Midbrain (tissue), 1 donor: ENCODE measurements at regions not wholly inside any gene's neighbourhood (a gene's known extent, or its start where the extent isn't known, plus 50 kb on each side); places are given as distances from the start of the nearest gene placed in this dataset.

ENCODE experiments used
- DNase-seq: peaks from one replicate; lab custom pipeline; 2025; lab: John Stamatoyannopoulos, UW

- no peak for DNase-seq
These were observed 709.6 kb downstream of the SOCS6 start for GRCh38 chr18:70998490-70998889.

GRCh38 chr18:70994116-70994515 lies 705.3 kb downstream of the SOCS6 start:
- no peak for DNase-seq

GRCh38 chr18:70991577-70991976 lies 702.7 kb downstream of the SOCS6 start:
- no peak for DNase-seq

- no peak for DNase-seq
These were observed 697.1 kb downstream of the SOCS6 start for GRCh38 chr18:70985948-70986347.

- DNase-seq = no peak
These were observed 693.4 kb downstream of the SOCS6 start for GRCh38 chr18:70982292-70982691.

- no peak for DNase-seq
These were observed 692.7 kb downstream of the SOCS6 start for GRCh38 chr18:70981400-70982140.

DNA sequence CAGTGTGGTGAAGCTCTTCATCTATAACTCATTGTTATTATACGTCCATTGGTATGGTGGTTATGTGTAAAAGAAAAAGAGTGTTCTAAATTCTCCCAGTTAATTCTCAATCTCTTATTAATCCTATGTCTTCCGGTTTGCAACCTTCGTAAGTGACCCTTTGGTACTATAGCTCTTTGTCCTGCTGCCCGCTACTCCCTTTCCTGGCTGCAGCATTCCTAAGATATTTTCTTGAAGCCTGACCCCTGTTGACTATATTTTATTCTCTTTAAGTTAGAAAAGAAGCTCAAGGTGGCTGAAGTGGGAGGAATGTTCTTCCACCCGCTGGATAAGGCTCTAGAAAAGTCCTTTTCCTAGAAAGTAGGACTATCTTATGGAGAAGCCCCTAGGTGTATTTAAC lies 684.8 kb downstream of the SOCS6 start:
- DNase-seq = no peak

DNA sequence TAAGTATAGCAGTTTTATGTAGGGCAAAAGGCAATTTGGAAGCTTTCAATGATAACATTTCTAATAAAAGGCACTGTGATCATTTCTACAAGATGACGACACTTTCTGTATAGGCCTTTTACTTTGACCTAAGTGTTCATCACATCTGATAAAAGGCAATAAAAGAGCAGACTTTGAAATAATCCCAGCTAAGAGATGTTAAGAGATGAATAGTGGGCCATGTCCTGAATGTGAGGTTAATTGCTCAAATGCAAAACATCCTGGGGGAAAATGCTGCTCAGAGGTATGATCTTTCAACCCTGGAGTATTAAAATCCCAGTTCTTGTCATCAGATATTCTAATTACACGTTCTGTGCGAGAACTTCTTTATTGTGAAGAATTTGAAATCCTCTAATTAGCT lies 677.6 kb downstream of the SOCS6 start:
- DNase-seq = no peak

DNA sequence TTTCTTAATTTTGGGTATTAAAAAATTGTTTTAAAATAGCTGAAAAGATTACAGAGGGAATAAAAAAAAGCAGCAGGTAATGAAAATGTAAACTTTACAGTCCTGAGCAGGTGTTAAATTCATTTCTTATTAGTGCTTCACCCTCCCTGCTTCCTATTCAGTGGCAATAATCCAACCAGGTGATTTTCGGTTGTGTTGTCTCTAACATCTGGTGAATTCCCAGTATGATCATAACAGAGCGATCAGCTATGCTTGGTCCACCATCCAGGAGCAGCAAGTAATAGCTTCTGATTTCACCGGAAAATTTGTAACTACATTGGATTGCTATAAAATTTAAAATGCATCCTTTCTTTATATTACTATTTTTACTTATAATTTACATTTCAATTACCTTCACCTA lies 673.1 kb downstream of the SOCS6 start:
- DNase-seq = no peak

GRCh38 chr18:70956554-70956953 lies 667.7 kb downstream of the SOCS6 start:
- no peak for DNase-seq

- no peak for DNase-seq
These were observed 647.3 kb downstream of the SOCS6 start for GRCh38 chr18:70936160-70936559.

- peak; percentile 40 for DNase-seq
These were observed 643.3 kb downstream of the SOCS6 start for GRCh38 chr18:70931942-70932814.

DNA sequence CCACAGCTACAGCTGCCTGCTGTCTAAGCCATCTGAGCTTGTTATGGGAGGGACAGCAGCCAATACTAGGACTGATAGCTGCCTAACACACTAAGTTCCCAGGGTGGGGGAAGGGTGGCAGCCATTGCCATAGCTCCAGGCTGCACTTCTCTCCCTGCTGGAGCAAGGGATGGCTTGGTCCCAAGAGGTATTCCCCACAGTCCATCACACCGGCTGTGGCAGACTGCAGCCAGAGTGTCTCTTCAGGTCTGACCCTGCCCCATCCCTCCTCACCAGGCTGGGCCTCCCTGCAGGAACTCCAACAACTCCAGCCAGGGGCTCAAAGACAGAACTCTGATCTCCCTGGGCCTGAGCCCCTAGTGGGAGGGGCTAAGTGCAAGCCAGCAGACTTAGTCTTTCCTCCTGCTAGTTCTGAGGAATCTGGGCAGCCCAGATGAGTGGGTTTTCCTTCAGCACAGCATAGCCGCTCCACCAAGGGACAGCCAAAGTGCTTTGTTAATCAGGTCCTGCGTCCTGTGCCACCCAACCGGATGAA lies 632.1 kb downstream of the SOCS6 start:
- DNase-seq = no peak

- DNase-seq = peak; percentile 35
These were observed 618.8 kb downstream of the SOCS6 start for GRCh38 chr18:70907673-70908072.

DNA sequence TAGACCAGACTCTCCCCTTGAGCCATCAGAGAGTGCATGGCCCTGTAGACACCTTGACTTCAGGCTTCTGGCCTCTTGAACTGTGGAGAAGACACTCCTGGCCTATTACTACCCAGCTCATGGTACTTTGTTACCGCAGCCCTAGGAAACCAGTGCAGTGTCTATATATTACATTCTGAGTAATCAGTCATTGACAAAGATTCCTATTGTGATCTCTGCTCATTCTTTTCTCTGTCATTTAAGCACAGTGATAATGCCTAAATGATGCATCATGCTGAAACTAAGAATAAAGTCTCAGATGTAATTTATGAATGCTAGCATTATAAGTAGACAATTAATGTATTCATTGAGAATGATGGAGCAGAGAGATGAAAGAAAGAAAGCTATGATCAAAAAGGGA lies 603.5 kb downstream of the SOCS6 start:
- DNase-seq = no peak

GRCh38 chr18:70870292-70870691 lies 581.4 kb downstream of the SOCS6 start:
- DNase-seq = no peak

GRCh38 chr18:70848329-70848728 lies 559.5 kb downstream of the SOCS6 start:
- no peak for DNase-seq

DNA sequence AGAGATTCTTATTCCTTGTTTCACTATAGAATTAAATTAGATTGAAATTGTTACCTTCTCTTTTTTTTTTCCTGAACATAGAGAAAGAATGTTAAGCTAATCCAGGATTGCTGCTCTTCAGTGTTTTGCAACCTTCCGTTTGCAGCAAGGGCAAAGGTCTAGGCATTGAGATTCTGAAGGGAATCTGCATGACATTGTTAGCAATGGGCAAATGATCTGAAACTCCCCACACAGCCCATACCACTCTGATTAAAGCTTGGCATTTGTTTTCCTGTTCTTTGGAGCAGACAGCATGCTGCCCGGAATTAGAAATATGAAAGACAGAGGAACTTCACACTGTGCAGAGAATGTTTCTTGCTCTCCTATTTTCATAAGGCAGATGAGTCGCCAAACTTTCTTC lies 551.8 kb downstream of the SOCS6 start:
- DNase-seq = no peak

GRCh38 chr18:70827632-70828031 lies 538.8 kb downstream of the SOCS6 start:
- DNase-seq = no peak

GRCh38 chr18:70826571-70826970 lies 537.7 kb downstream of the SOCS6 start:
- DNase-seq = no peak

DNA sequence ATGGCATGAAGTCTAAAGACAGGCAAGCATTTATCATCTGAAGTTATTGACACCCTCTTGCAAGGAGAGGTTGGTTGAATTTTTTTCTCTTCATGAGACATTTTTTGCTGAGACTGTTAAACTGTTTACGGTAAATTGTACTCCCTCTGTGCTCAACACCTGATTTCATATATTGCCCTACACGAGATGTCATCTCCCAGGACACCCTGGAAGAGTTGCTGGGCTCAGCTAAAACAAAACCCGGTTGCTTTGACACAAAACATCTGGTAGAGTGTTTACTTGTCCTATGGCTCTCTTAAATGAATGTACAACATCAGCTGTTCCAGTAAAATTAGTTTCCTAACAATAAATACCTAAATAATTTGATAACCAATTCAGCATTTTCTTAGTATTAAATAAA lies 533.8 kb downstream of the SOCS6 start:
- DNase-seq = no peak

GRCh38 chr18:70822117-70822516 lies 533.3 kb downstream of the SOCS6 start:
- DNase-seq = no peak

GRCh38 chr18:70808481-70809056 lies 519.7 kb downstream of the SOCS6 start:
- no peak for DNase-seq
